BLaER1 (cell line): ENCODE measurements at regions not wholly inside any gene's neighbourhood (a gene's known extent, or its start where the extent isn't known, plus 50 kb on each side); places are given as distances from the start of the nearest gene placed in this dataset.

Experiments used
- H3K27ac ChIP-seq: shearing (Covaris generic); formaldehyde crosslinking; 2 replicates; pipeline ENCODE4 v1.8.1; 2022
- H3K27me3 ChIP-seq: shearing (Covaris generic); formaldehyde crosslinking; 2 replicates; pipeline ENCODE4 v1.8.1; 2022
- H3K36me3 ChIP-seq: shearing (Covaris generic); formaldehyde crosslinking; 2 replicates; pipeline ENCODE4 v1.8.1; 2022
- H3K4me1 ChIP-seq: shearing (Covaris generic); formaldehyde crosslinking; 2 replicates; pipeline ENCODE4 v1.8.1; 2022
- H3K4me2 ChIP-seq: shearing (Covaris generic); formaldehyde crosslinking; 2 replicates; pipeline ENCODE4 v1.8.1; 2022
- H3K4me3 ChIP-seq: shearing (Covaris generic); formaldehyde crosslinking; 2 replicates; pipeline ENCODE4 v1.8.1; 2022
- H3K9ac ChIP-seq: shearing (Covaris generic); formaldehyde crosslinking; 2 replicates; pipeline ENCODE4 v1.8.1; 2022
- H3K9me3 ChIP-seq: shearing (Covaris generic); formaldehyde crosslinking; 2 replicates; pipeline ENCODE4 v1.8.1; 2022
- H4K20me1 ChIP-seq: shearing (Covaris generic); formaldehyde crosslinking; 2 replicates; pipeline ENCODE4 v1.8.1; 2022
- Cebpa-rat ChIP-seq: shearing (Covaris generic); IDR thresholded peaks from 2 replicates; pipeline ENCODE4 v1.8.1; 2022

DNA sequence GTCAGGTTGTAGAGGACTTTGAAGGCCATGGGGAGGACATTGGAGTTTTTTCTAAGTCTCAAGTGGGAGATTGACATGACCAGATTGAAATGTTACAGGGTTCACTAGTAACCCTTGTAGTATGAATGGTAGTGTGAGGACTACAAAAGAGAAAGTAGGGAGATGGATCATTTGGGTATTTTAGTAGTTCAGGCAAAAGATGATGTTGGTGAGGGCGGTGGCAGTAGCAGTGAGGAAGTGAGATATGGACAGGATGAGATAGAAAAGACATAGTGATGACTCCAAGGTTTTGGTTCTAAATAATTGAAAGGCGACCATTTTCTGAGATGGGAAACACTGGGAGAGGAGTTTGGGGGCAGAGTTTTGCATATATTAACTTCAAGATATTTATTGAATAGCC, 94.2 kb upstream of the CNTN1 start:
- H4K20me1 ChIP-seq: no peaks in the 10 kb centered on the region
- no peak overlapping the region for H3K9ac ChIP-seq
- no peak overlapping the region for H3K4me2 ChIP-seq
- H3K27me3 ChIP-seq: no peaks in the 10 kb centered on the region
- no peak overlapping the region for H3K4me3 ChIP-seq
- H3K9me3 ChIP-seq: no peaks in the 10 kb centered on the region
- no peaks in the 10 kb centered on the region for H3K4me1 ChIP-seq
- H3K36me3 ChIP-seq: no peaks in the 10 kb centered on the region
- no peak overlapping the region for H3K27ac ChIP-seq
- no peak for TF ChIP-seq Cebpa-rat

DNA sequence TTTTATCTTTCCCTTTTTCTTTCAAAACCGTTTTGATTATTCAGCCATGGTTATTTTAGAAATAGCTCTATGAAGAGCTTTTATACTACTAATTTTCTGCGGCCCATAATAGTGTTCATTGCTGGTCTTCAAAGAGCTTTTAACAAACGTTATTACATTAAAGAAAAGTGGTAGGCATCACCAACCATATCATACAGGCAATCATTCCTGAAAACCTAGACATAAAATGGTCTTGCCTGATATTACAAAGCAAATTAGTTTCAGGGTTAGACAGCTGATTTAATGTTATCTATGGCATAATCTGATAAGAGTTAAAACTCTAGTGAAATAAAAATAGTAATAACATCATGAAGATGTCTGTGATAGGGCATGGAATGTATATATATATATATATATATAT, 89.7 kb upstream of the CNTN1 start:
- Histone ChIP-seq H3K36me3 (no peaks in the 10 kb centered on the region), H3K4me2 (no peak overlapping the region), H3K27me3 (no peaks in the 10 kb centered on the region), H3K27ac (no peak overlapping the region), H3K9ac (no peak overlapping the region), H3K4me1 (no peaks in the 10 kb centered on the region), H3K9me3 (no peaks in the 10 kb centered on the region), H3K4me3 (no peak overlapping the region), H4K20me1 (no peaks in the 10 kb centered on the region)
- TF ChIP-seq Cebpa-rat: no peak

DNA sequence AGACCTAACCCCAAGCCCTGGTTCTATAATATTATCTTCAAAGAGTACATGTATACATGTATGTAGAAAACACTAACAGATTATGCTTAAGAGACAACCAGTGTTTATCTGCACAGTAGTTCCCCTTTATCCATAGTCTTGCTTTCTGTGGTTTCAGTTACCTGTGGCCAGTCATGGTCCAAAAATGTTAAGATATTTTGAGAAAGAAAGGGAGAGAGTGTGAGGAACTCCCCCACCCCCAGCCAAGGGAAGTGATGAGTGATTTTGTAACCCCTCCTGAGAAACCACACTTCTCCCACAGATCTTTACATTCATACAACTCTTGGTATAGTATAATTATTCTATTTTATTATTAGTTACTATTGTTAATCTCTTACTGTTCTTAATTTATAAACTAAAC, 77.3 kb upstream of the CNTN1 start:
- Histone ChIP-seq H3K4me2 (no peak overlapping the region), H3K4me3 (no peak overlapping the region), H3K36me3 (no peaks in the 10 kb centered on the region), H3K27ac (no peak overlapping the region), H4K20me1 (no peaks in the 10 kb centered on the region), H3K4me1 (no peaks in the 10 kb centered on the region), H3K27me3 (no peaks in the 10 kb centered on the region), H3K9me3 (no peaks in the 10 kb centered on the region), H3K9ac (no peak overlapping the region)
- no peak for TF ChIP-seq Cebpa-rat

DNA sequence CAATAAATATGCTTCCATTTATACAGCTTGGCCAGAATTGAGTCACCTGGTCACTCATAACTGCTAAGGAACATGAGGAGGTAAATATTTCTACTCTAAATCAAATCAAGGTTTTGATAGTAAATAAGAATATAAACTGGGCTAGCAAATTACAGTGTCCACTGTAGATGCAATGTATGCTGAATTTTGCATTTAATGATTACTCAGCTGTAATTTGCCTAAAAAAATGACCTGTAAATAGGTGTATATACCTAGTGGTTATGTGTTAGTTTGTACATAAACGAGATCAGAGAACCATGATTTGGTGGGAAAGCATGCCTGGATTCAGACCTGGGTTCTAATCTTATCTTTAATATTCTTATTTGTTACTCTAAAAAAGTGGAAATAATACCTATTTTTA, 76.6 kb upstream of the CNTN1 start:
- no peaks in the 10 kb centered on the region for H3K9me3 ChIP-seq
- no peak overlapping the region for H3K4me2 ChIP-seq
- no peaks in the 10 kb centered on the region for H3K4me1 ChIP-seq
- no peak for TF ChIP-seq Cebpa-rat
- H3K4me3 ChIP-seq: no peak overlapping the region
- no peaks in the 10 kb centered on the region for H3K27me3 ChIP-seq
- H3K36me3 ChIP-seq: no peaks in the 10 kb centered on the region
- H4K20me1 ChIP-seq: no peaks in the 10 kb centered on the region
- no peak overlapping the region for H3K9ac ChIP-seq
- no peak overlapping the region for H3K27ac ChIP-seq

DNA sequence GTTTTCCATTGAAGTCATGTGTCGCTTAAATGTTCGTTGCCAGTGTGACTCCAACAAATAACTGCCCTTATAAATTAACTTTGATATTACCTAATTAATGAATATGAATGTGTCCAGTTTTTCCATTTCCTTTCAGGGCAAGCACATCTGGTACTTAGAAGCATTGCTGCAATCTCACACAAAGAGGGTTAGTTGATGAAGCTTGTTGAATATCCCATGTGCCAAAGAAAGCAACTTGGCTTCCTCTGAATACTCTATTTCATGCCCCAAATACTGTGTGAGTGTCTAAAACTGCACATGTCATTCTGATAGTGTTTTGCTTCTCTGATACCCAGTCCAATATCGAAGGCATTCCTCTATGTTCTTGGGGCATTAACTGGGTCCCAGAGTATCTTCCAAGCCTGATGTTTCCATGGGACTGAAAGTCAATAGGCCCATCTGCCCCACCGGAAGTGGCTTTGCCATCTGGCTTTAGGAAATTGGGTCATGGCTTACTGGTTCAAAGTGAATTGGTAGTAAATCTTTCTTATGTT, 75.8 kb upstream of the CNTN1 start:
- Histone ChIP-seq H3K36me3 (no peaks in the 10 kb centered on the region), H4K20me1 (no peaks in the 10 kb centered on the region), H3K4me3 (no peak overlapping the region), H3K4me2 (no peak overlapping the region), H3K27ac (no peak overlapping the region), H3K27me3 (no peaks in the 10 kb centered on the region), H3K9me3 (no peaks in the 10 kb centered on the region), H3K9ac (no peak overlapping the region), H3K4me1 (no peaks in the 10 kb centered on the region)
- no peak for TF ChIP-seq Cebpa-rat

DNA sequence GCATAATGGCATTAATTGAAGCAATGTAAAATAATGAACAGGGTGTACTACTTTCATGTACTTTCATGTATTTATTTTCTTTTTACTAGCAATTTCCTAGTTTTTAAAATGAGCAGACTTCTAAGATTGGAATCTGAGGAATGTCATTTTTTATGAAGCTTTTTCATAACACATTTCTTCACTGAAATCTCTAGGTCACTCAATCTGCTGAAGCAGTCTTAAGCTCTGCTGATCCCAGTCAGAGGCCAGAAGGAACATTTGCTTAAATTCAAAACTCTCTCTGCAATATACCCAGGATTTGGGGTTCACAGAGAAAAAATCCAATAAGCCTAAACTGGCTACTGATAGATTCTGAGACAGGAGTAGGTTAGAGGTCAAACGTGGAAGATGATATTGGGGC, 73.6 kb upstream of the CNTN1 start:
- Histone ChIP-seq H3K9ac (no peak overlapping the region), H3K36me3 (no peaks in the 10 kb centered on the region), H3K4me2 (no peak overlapping the region), H3K4me1 (no peaks in the 10 kb centered on the region), H3K27ac (no peak overlapping the region), H3K4me3 (no peak overlapping the region), H3K27me3 (no peaks in the 10 kb centered on the region), H3K9me3 (no peaks in the 10 kb centered on the region), H4K20me1 (no peaks in the 10 kb centered on the region)
- TF ChIP-seq Cebpa-rat: no peak

DNA sequence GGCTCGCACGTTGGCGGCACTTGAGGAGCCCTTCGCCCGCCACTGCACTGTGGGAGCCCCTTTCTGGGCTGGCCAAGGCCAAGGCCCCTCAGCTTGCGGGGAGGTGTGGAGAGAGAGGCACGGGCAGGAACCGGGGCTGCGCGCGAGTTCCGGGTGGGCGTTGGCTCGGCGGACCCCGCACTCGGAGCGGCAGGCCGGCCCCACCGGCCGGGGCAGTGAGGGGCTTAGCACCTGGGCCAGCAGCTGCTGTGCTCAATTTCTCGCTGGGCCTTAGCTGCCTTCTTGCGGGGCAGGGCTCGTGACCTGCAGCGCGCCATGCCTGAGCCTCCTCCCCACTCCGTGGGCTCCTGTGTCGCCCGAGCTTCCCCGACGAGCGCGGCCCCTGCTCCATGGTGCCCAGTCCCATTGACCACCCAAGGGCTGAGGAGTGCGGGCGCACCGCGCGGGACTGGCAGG, 71.6 kb upstream of the CNTN1 start:
- H3K27me3 ChIP-seq: no peaks in the 10 kb centered on the region
- no peak for TF ChIP-seq Cebpa-rat
- H3K4me2 ChIP-seq: no peak overlapping the region
- H4K20me1 ChIP-seq: no peaks in the 10 kb centered on the region
- no peaks in the 10 kb centered on the region for H3K4me1 ChIP-seq
- no peaks in the 10 kb centered on the region for H3K36me3 ChIP-seq
- H3K9me3 ChIP-seq: no peaks in the 10 kb centered on the region
- H3K27ac ChIP-seq: no peak overlapping the region
- no peak overlapping the region for H3K9ac ChIP-seq
- H3K4me3 ChIP-seq: no peak overlapping the region

DNA sequence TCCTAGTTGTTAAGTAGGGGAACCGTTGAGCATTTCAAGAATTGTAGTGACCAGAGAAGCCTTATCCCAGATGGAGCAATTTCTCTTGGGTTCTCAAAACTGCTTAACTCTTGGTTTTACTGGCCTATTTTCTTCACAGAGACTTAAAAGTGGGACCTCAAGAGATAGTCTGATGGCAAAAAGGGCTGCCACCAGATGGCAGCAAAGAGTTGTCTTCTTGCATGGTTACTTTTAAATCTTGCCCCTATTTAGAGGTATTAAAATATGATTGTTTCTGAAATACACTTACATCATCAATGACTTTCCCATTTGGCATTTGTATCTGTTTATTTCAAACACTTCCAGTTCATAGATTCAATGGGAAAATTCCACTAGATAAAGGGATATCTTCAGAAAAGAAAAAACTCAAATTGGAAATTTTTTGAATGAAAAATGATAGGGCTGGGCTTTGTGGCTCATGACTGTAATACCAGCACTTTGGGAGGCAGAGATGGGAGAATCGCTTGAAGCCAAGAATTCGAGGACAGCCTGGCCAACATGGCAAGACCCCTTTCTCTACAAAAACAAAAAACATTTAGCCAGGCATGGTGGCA, 69.9 kb upstream of the CNTN1 start:
- no peak overlapping the region for H3K27ac ChIP-seq
- H4K20me1 ChIP-seq: no peaks in the 10 kb centered on the region
- no peak overlapping the region for H3K4me3 ChIP-seq
- no peaks in the 10 kb centered on the region for H3K9me3 ChIP-seq
- no peaks in the 10 kb centered on the region for H3K36me3 ChIP-seq
- no peaks in the 10 kb centered on the region for H3K4me1 ChIP-seq
- no peaks in the 10 kb centered on the region for H3K27me3 ChIP-seq
- H3K4me2 ChIP-seq: no peak overlapping the region
- no peak for TF ChIP-seq Cebpa-rat
- no peak overlapping the region for H3K9ac ChIP-seq

DNA sequence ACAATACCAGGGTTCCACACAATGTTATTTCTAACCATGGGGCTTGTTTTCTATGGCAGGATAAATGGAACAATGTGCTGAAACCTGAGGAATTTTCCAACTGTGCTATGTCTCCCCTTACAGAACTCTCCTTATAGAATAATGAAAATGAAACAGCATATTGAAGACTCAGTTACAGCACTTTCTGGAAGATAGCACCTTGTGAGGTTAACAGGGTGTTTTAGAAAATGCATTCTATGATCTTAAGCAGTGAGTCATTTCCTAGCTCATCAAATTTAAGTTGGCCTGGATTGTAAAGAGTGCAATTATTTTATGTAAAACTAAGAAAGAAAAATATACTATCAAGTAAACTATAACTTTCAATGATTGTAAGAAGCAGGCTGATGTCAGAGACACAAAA, 60.1 kb upstream of the CNTN1 start:
- Histone ChIP-seq H3K27ac (no peak overlapping the region), H3K27me3 (no peaks in the 10 kb centered on the region), H4K20me1 (no peaks in the 10 kb centered on the region), H3K9ac (no peak overlapping the region), H3K4me1 (no peaks in the 10 kb centered on the region), H3K9me3 (no peaks in the 10 kb centered on the region), H3K4me3 (no peak overlapping the region), H3K36me3 (no peaks in the 10 kb centered on the region), H3K4me2 (no peak overlapping the region)
- no peak for TF ChIP-seq Cebpa-rat

DNA sequence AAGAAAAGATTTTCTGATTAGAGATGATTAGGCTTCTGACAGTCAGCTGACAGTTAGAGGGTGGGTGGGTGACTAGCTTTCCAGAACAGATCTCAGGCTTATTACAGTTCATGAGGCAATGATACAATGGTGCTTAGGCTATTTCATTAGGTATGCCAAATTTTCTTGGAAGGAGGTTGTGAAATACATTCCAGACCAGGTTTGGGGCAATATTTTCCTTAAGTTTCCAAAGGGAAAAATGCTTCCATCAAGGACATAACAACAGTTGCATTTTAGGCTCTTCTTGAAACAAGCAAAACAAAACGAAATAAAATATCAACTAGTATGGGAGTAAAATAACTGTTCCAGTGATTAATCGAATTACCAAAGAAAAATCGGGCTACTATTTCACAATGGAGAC, 59.3 kb upstream of the CNTN1 start:
- Histone ChIP-seq H3K9me3 (no peaks in the 10 kb centered on the region), H3K4me1 (no peaks in the 10 kb centered on the region), H3K36me3 (no peaks in the 10 kb centered on the region), H4K20me1 (no peaks in the 10 kb centered on the region), H3K4me3 (no peak overlapping the region), H3K9ac (no peak overlapping the region), H3K27ac (no peak overlapping the region), H3K4me2 (no peak overlapping the region), H3K27me3 (no peaks in the 10 kb centered on the region)
- no peak for TF ChIP-seq Cebpa-rat
